H9 (cell line): ENCODE measurements at regions not wholly inside any gene's neighbourhood (a gene's known extent, or its start where the extent isn't known, plus 50 kb on each side); places are given as distances from the start of the nearest gene placed in this dataset.
A peak's percentile ranks its signal among the peaks of the same experiment; 100 is the strongest.

Source experiments
- DNase-seq: peaks from one replicate; pipeline ENCODE4 v3.0.0-alpha.2; 2017
- H2AFZ ChIP-seq: one replicate; pipeline ENCODE4 v1.6.1; 2013; ENCODE audit warnings: mild to moderate bottlenecking, low read length, control low read depth, moderate library complexity
- H2AK5ac ChIP-seq: 2 replicates; pipeline ENCODE4 v1.6.1; 2013; ENCODE audit warnings: low read length, control low read depth, mixed read lengths; ENCODE audit not compliant: insufficient read length
- H2BK120ac ChIP-seq: one replicate; pipeline ENCODE4 v1.6.1; 2013; ENCODE audit warnings: low read depth, mild to moderate bottlenecking, low read length, control low read depth, inconsistent platforms; ENCODE audit not compliant: poor library complexity, severe bottlenecking
- H2BK12ac ChIP-seq: 2 replicates; pipeline ENCODE4 v1.6.1; 2013; ENCODE audit warnings: low read length, control low read depth, mixed read lengths, low read depth; ENCODE audit not compliant: insufficient read length
- H2BK15ac ChIP-seq: 2 replicates; pipeline ENCODE4 v1.6.1; 2013; ENCODE audit warnings: low read depth, low read length, control low read depth
- H2BK20ac ChIP-seq: one replicate; pipeline ENCODE4 v1.6.1; 2013; ENCODE audit warnings: low read depth, mild to moderate bottlenecking, low read length, control low read depth, inconsistent platforms; ENCODE audit not compliant: poor library complexity, severe bottlenecking
- H2BK5ac ChIP-seq: 2 replicates; pipeline ENCODE4 v1.6.1; 2013; ENCODE audit warnings: low read length, control low read depth, mixed read lengths; ENCODE audit not compliant: insufficient read length
- H3K14ac ChIP-seq: 2 replicates; pipeline ENCODE4 v1.6.1; 2013; ENCODE audit warnings: low read length, control low read depth; ENCODE audit not compliant: insufficient read depth
- H3K18ac ChIP-seq: 2 replicates; pipeline ENCODE4 v1.6.1; 2013; ENCODE audit warnings: low read depth, mild to moderate bottlenecking, mixed read lengths, low read length, control low read depth; ENCODE audit not compliant: insufficient read length
- H3K23ac ChIP-seq: 2 replicates; pipeline ENCODE4 v1.6.1; 2013; ENCODE audit warnings: low read length, control low read depth, mixed read lengths, low read depth; ENCODE audit not compliant: insufficient read length
- H3K23me2 ChIP-seq: 2 replicates; pipeline ENCODE4 v1.6.1; 2013; ENCODE audit warnings: low read depth, mild to moderate bottlenecking, mixed read lengths, low read length, control low read depth; ENCODE audit not compliant: insufficient read length, poor library complexity, severe bottlenecking
- H3K27ac ChIP-seq: 2 replicates; pipeline ENCODE4 v1.5.1; 2013; ENCODE audit warnings: low read length, control low read depth, mixed read lengths, low read depth; ENCODE audit not compliant: insufficient read length
- H3K27me3 ChIP-seq: 2 replicates; pipeline ENCODE4 v1.6.1; 2013; ENCODE audit warnings: low read length, control low read depth, inconsistent platforms; ENCODE audit not compliant: insufficient read depth
- H3K4ac ChIP-seq: 2 replicates; pipeline ENCODE4 v1.6.1; 2013; ENCODE audit warnings: low read depth, mild to moderate bottlenecking, control low read depth, inconsistent platforms, low read length, moderate library complexity
- H3K4me1 ChIP-seq: 2 replicates; pipeline ENCODE4 v1.6.1; 2013; ENCODE audit warnings: low read length, control low read depth, inconsistent platforms; ENCODE audit not compliant: insufficient read depth
- H3K4me2 ChIP-seq: 2 replicates; pipeline ENCODE4 v1.6.1; 2013; ENCODE audit warnings: low read length, control low read depth, mixed read lengths; ENCODE audit not compliant: insufficient read length, insufficient read depth
- H3K56ac ChIP-seq: 2 replicates; pipeline ENCODE4 v1.6.1; 2013; ENCODE audit warnings: low read depth, mild to moderate bottlenecking, mixed read lengths, low read length, control low read depth; ENCODE audit not compliant: insufficient read length
- H3K79me1 ChIP-seq: 2 replicates; pipeline ENCODE4 v1.6.1; 2013; ENCODE audit warnings: low read depth, mild to moderate bottlenecking, moderate library complexity, low read length, control low read depth, inconsistent platforms; ENCODE audit not compliant: insufficient read depth, poor library complexity, severe bottlenecking
- H3K79me2 ChIP-seq: 2 replicates; pipeline ENCODE4 v1.6.1; 2013; ENCODE audit warnings: low read length, control low read depth, inconsistent platforms; ENCODE audit not compliant: insufficient read depth
- H3K9ac ChIP-seq: 2 replicates; pipeline ENCODE4 v1.6.1; 2013; ENCODE audit warnings: low read length, control low read depth, mixed read lengths; ENCODE audit not compliant: insufficient read length; ENCODE audit errors: extremely low read depth
- H3K9me3 ChIP-seq: one replicate; pipeline ENCODE4 v1.6.1; 2013; ENCODE audit warnings: low read depth, low read length, inconsistent platforms; ENCODE audit not compliant: control insufficient read depth
- H3T11ph ChIP-seq: one replicate; pipeline ENCODE4 v1.6.1; 2013; ENCODE audit warnings: mild to moderate bottlenecking, low read length, control low read depth, inconsistent platforms
- H4K20me1 ChIP-seq: one replicate; pipeline ENCODE4 v1.6.1; 2013; ENCODE audit not compliant: control insufficient read depth, insufficient read length, insufficient read depth
- H4K5ac ChIP-seq: 2 replicates; pipeline ENCODE4 v1.6.1; 2013; ENCODE audit warnings: low read depth, mild to moderate bottlenecking, mixed read lengths, low read length, control low read depth; ENCODE audit not compliant: insufficient read length
- H4K8ac ChIP-seq: replicated peaks from 2 replicates; pipeline ENCODE4 v1.6.1; 2013; ENCODE audit warnings: low read length, control low read depth, mixed read lengths, low read depth; ENCODE audit not compliant: insufficient read length
- H4K91ac ChIP-seq: 2 replicates; pipeline ENCODE4 v1.6.1; 2013; ENCODE audit warnings: low read depth, mild to moderate bottlenecking, moderate library complexity, mixed read lengths, low read length, control low read depth; ENCODE audit not compliant: insufficient read length
- H3K27ac Mint-ChIP-seq, 3 experiments: 2 replicates in 2 of 3; 3 replicates in 1 of 3; pipeline ENCODE4 v1.8.0; 2020 to 2021; ENCODE audit warnings: mixed read lengths in 3 of 3, mild to moderate bottlenecking in 1 of 3, moderate library complexity in 1 of 3
- H3K27me3 Mint-ChIP-seq: 2 replicates; pipeline ENCODE4 v1.8.0; 2021; ENCODE audit warnings: low read depth, mild to moderate bottlenecking, moderate library complexity, mixed read lengths
- H3K36me3 Mint-ChIP-seq, 3 experiments: 2 replicates in 2 of 3; 3 replicates in 1 of 3; pipeline ENCODE4 v1.8.0; 2020 to 2021; ENCODE audit warnings: low read depth in 3 of 3, mixed read lengths in 3 of 3; ENCODE audit not compliant: insufficient read depth in 1 of 3
- H3K4me1 Mint-ChIP-seq, 2 experiments: 2 replicates each; pipeline ENCODE4 v1.8.0; 2020; ENCODE audit warnings: mixed read lengths in 2 of 2
- H3K4me3 Mint-ChIP-seq, 2 experiments: 2 replicates in 1 of 2; 3 replicates in 1 of 2; pipeline ENCODE4 v1.8.0; 2020 to 2021; ENCODE audit warnings: mild to moderate bottlenecking in 2 of 2, mixed read lengths in 2 of 2, moderate library complexity in 1 of 2
- H3K9me3 Mint-ChIP-seq, 2 experiments: 2 replicates in 1 of 2; 3 replicates in 1 of 2; pipeline ENCODE4 v1.8.0; 2020; ENCODE audit warnings: mild to moderate bottlenecking in 2 of 2, mixed read lengths in 2 of 2, moderate library complexity in 1 of 2
- CTCF ChIP-seq: fragments of 200-600 bp; sonication (generic); conservative IDR thresholded peaks from 3 replicates; pipeline ENCODE4 v1.8.0; 2021; ENCODE audit warnings: antibody characterized with exemption, mild to moderate bottlenecking
- WGBS: extraction: QIAGEN DNeasy Blood & Tissue Kit; methylation state at CpG from one replicate; pipeline ENCODE4 v1.1.7; 2013; ENCODE audit warnings: missing lambda C conversion rate, low lambda C conversion rate, mixed read lengths; ENCODE audit not compliant: insufficient read length; ENCODE audit errors: extremely low coverage; 5-methylcytosine and 5-hydroxymethylcytosine counted together

- peaks cover 2 to 4% (median 3%) of the 10 kb centered on the region in 3 experiments; a peak in 2 of 7 replicates for H3K36me3 Mint-ChIP-seq
- Histone ChIP-seq H4K8ac (no peak overlapping the region), H3K14ac (peak overlapping the region; percentile 66; the same call in 1 of the 2 replicates), H2AFZ (no peak overlapping the region), H3T11ph (no peak overlapping the region), H2BK5ac (no peak overlapping the region), H4K91ac (no peak overlapping the region), H2BK20ac (no peak overlapping the region), H3K9me3 (no peaks in the 10 kb centered on the region), H2BK12ac (no peak overlapping the region), H3K4ac (no peak overlapping the region), H3K4me1 (peaks cover 14% of the 10 kb centered on the region), H3K9ac (no peak overlapping the region), H3K27ac (peak overlapping the region; percentile 85), H3K18ac (peak overlapping the region; percentile 85), H2AK5ac (no peak overlapping the region), H4K20me1 (no peaks in the 10 kb centered on the region), H2BK15ac (no peak overlapping the region), H3K23ac (no peak overlapping the region), H2BK120ac (no peak overlapping the region), H3K79me2 (no peaks in the 10 kb centered on the region), H3K23me2 (no peaks in the 10 kb centered on the region), H3K27me3 (no peaks in the 10 kb centered on the region), H3K79me1 (no peaks in the 10 kb centered on the region), H3K4me2 (peak overlapping the region; percentile 29), H4K5ac (no peak overlapping the region), H3K56ac (no peak overlapping the region)
- no peak overlapping the region for H3K4me3 Mint-ChIP-seq
- peak; percentile 68 for DNase-seq
- H3K4me1 Mint-ChIP-seq = peaks cover 34 to 38% of the 10 kb centered on the region in 2 experiments
- no CpG with 5 or more reads among the region's 9 CpGs for WGBS
- TF ChIP-seq CTCF = no peak
- no peaks in the 10 kb centered on the region; the same call in 1 of the 2 replicates for H3K27me3 Mint-ChIP-seq
- peak overlapping the region in 2 of 3 experiments; percentile 13 to 45; a peak in 4 of 7 replicates for H3K27ac Mint-ChIP-seq
- H3K9me3 Mint-ChIP-seq = peaks cover 0 to 4% of the 10 kb centered on the region in 2 experiments; a peak in 1 of 5 replicates
Measured at GRCh38 chr6:90369024-90369519, 72.4 kb upstream of the BACH2 start.
